ENCODE measurements at regions not wholly inside any gene's neighbourhood (a gene's known extent, or its start where the extent isn't known, plus 50 kb on each side); places are given as distances from the start of the nearest gene placed in this dataset.

DNA sequence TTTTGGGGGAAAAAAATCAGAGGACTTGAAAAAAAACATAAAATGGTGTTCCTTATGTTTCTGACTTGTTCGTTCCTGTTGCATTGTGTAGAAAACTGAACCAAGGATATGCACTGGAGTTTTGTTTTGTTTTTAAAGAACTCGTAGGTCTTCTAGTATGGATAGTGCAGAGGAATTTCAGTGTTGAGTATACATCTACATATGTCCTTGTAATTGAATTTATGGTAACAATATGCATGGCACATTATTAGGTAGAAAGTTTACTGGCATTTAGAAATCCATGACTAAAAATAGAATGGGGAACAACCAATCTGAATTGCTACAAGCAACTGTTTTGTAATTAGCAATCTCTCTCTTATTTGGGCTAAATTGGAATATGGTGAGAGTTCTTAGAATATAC is 188.3 kb upstream of the ZRANB2 start:
- no peak overlapping the region for H3K4me3 ChIP-seq (ENCODE audit: low read depth, low read length)
- TF ChIP-seq, protein P1, sequence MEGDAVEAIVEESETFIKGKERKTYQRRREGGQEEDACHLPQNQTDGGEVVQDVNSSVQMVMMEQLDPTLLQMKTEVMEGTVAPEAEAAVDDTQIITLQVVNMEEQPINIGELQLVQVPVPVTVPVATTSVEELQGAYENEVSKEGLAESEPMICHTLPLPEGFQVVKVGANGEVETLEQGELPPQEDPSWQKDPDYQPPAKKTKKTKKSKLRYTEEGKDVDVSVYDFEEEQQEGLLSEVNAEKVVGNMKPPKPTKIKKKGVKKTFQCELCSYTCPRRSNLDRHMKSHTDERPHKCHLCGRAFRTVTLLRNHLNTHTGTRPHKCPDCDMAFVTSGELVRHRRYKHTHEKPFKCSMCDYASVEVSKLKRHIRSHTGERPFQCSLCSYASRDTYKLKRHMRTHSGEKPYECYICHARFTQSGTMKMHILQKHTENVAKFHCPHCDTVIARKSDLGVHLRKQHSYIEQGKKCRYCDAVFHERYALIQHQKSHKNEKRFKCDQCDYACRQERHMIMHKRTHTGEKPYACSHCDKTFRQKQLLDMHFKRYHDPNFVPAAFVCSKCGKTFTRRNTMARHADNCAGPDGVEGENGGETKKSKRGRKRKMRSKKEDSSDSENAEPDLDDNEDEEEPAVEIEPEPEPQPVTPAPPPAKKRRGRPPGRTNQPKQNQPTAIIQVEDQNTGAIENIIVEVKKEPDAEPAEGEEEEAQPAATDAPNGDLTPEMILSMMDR (IDR thresholded peaks at IDR 0.05; ENCODE audit: borderline replicate concordance, insufficient read depth, low read depth, low read length) = no peak

DNA sequence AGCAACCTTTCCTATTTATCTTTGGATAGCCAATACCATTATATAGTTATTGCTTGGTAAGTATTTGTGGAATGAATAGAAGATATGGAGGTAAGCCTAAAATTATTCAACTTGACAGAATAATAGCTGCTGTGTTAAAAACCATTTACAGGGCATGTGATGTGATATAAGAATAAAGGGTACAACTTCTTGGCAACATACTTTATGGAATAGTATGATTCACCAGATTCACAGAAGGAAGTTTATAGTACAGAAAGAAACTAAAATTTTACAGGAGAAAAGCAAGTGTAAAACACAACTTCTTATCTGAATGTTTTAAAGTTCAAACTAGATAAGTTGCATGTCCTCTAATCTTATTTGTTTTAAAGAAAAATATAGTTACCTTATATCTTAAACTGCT is 186.4 kb upstream of the ZRANB2 start:
- no peak overlapping the region for H3K4me3 ChIP-seq (ENCODE audit: low read depth, low read length)

DNA sequence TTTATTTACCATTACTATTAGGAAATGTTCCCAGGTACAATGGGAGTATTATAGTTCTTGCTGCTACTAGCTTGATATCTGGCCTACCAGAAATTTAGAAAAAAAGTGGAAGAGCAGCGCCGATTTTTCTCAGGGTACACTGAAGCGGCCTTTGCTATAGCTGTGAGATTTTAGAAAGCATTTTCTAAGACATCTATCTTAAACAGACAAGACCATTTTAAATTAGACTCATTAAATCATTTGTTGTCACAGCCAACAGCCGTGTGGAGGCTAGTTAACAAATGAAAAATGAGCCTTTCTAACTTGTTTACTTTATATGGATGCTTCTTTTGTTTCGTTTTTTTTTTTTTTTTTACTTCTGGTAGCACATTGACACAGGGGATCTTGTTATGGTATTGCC is 183.2 kb upstream of the ZRANB2 start:
- no peak overlapping the region for H3K4me3 ChIP-seq (ENCODE audit: low read depth, low read length)
- TF ChIP-seq, protein P1 (IDR thresholded peaks at IDR 0.05; ENCODE audit: borderline replicate concordance, insufficient read depth, low read depth, low read length) = no peak

More for the DNA sequence above, 186.4 kb upstream of the ZRANB2 start:
- TF ChIP-seq, protein P1 (IDR thresholded peaks at IDR 0.05; ENCODE audit: borderline replicate concordance, insufficient read depth, low read depth, low read length) = no peak

DNA sequence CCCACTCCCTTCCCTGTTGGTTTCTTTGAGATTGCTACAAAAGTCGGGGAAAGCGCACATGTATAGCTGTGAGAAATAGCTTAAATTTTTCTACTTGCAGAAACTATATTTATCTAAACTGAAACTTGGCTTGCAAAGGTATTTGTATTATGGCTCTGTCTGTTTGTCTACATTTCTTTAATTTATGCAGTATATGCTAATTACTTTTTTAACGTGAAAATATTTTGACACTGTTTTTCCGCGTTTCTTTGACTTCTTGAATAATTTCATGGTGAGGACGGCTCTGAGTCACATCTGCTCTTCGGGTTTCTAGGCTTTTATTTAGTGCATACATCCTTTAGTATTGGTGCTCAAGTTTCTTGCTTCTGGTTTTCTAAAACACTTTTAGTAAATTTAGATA is 182.1 kb upstream of the ZRANB2 start:
- TF ChIP-seq, protein P1 (IDR thresholded peaks at IDR 0.05; ENCODE audit: borderline replicate concordance, insufficient read depth, low read depth, low read length) = no peak
- no peak overlapping the region for H3K4me3 ChIP-seq (ENCODE audit: low read depth, low read length)

DNA sequence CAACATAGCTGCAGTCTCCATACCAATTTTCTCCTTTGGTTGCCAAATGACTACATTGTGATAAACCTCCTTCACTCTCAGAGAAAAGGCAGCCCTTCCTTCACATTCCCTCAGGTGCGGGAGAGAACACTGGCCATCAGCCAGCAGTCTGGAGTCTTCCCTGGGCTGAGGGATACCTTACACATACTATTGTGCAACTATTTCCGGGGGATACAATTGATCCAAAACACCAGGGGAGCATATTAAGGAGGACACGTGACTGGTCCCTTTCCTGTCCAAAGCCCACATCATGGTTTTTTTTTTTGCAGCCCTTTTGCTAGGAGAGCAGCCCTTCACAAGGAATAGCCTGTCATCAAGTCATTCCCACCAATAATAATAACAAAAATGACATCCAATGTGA is 172.1 kb upstream of the ZRANB2 start:
- TF ChIP-seq, protein P1 (IDR thresholded peaks at IDR 0.05; ENCODE audit: borderline replicate concordance, insufficient read depth, low read depth, low read length) = no peak
- no peak overlapping the region for H3K4me3 ChIP-seq (ENCODE audit: low read depth, low read length)

DNA sequence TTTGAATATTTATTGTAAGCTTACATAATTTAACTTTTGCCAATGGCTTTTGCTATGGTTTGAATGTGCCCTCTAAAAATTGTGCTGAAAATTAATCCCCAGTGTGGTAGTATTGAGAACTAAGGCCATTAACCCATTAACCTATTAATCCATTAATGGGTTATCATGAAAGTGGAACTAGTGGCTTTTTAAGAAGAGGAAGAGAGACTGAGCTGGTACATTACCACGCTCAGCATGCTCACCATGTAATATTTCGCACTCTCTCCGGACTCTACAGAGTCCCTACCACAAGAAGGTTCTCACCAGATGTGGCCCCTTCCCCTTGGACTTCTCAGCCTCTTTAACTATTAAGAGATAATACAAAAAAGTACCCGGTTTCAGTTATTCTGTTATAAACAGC is 164.4 kb upstream of the ZRANB2 start:
- no peak overlapping the region for H3K4me3 ChIP-seq (ENCODE audit: low read depth, low read length)
- TF ChIP-seq, protein P1 (IDR thresholded peaks at IDR 0.05; ENCODE audit: borderline replicate concordance, insufficient read depth, low read depth, low read length) = no peak

DNA sequence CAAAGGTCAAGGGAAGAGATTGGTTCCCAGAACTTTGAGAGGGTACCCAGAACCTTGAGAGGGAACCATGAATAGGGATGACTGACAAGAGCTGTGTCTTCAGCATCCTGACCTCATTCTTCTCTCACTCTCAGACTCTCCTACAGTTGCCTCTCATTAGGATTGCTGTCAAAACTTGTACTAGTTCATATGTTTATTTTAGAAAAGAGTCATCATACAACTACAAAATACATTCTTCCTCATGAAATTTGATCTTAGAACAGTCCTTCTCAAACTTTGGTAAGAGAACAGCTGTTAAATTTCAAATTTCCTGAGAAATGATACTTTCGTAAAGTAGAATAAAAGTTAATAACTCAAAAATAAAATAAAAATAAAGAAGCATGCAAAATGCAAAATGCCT is 161.4 kb upstream of the ZRANB2 start:
- no peak overlapping the region for H3K4me3 ChIP-seq (ENCODE audit: low read depth, low read length)
- TF ChIP-seq, protein P1 (IDR thresholded peaks at IDR 0.05; ENCODE audit: borderline replicate concordance, insufficient read depth, low read depth, low read length) = no peak

All from GM12875 (cell line).